ENCODE measurements at regions not wholly inside any gene's neighbourhood (a gene's known extent, or its start where the extent isn't known, plus 50 kb on each side); places are given as distances from the start of the nearest gene placed in this dataset.
"Not testable (repeated sequence)": the region's sequence is repeated elsewhere in the genome, so short reads cannot be mapped to it uniquely, and the experiment has no call there.

DNA sequence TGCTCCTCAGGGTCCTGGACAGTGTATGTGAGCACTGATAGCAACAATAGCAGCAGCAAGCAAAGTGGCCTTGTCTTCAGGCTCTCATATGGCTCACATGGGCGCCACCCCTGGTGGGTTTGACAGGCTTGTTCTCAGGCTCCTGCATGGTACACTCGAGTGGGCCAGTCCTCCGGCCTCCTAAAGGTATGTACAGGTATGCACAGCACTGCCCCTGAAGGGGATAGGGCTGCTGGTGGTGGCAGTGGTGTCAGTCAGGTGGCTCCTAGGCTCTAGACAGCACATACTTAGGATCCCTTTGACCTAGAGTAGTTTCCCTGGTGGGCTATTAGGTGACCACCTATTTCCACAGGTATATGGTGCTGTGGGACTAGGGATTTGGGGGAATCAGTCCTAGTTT, 79.8 kb downstream of the LGALS9B start:
- CTCF ChIA-PET (ENCODE audit: partially characterized antibody); intact Hi-C loops (cut with micrococcal nuclease); H3K36me3 Mint-ChIP-seq; H3K27ac Mint-ChIP-seq; H3K4me1 ChIP-seq (ENCODE audit: insufficient read depth, low read length); H3K27ac ChIP-seq (ENCODE audit: low read depth, low read length); H3K4me1 Mint-ChIP-seq; H3K36me3 ChIP-seq (ENCODE audit: insufficient read depth, low read length); DNase-seq; H3K4me3 ChIP-seq (ENCODE audit: low read length in 2 of 2); POLR2A ChIA-PET (ENCODE audit: partially characterized antibody); H3K9me3 ChIP-seq (ENCODE audit: control insufficient read depth in 1 of 2, low read length in 2 of 2); H3K27me3 Mint-ChIP-seq; H3K9me3 Mint-ChIP-seq; H3K27me3 ChIP-seq (ENCODE audit: insufficient read depth, low read length); H3K4me3 Mint-ChIP-seq: not testable (repeated sequence)

- H3K4me1 Mint-ChIP-seq; H3K27ac ChIP-seq (ENCODE audit: low read depth, low read length); H3K36me3 ChIP-seq (ENCODE audit: insufficient read depth, low read length); H3K27me3 ChIP-seq (ENCODE audit: insufficient read depth, low read length); H3K9me3 ChIP-seq (ENCODE audit: control insufficient read depth in 1 of 2, low read length in 2 of 2); CTCF ChIA-PET (ENCODE audit: partially characterized antibody); H3K27ac Mint-ChIP-seq; H3K9me3 Mint-ChIP-seq; H3K4me3 ChIP-seq (ENCODE audit: low read length in 2 of 2); H3K36me3 Mint-ChIP-seq; POLR2A ChIA-PET (ENCODE audit: partially characterized antibody); H3K27me3 Mint-ChIP-seq; H3K4me1 ChIP-seq (ENCODE audit: insufficient read depth, low read length); intact Hi-C loops (cut with micrococcal nuclease): not testable (repeated sequence)
- DNase-seq = peak in 4 of 5 donors; percentile 14 to 34 (median 29)
- H3K4me3 Mint-ChIP-seq = peak overlapping the region in 7 of 8 donors; percentile 36 to 78 (median 75)
Measured at GRCh38 chr17:20381358-20382300, 85.7 kb downstream of the LGALS9B start.

DNA sequence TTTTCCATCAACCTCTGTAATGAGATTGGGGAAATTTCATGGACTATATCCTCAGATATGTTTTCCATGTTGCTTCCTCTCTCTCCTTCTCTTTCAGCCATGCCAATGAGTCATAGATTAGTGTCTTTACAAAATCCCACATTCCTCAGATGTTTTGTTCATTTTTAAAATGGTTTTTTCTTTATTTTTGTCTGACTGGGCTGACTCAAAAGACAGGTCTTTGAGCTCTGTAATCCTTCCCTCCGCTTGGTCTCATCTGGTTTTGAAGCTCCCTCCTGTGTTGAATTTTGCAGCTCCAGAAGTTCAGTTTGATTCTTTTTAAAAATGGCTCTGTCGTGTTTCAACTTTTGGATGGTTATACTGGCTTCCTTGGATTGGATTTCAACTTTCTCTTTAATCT, 86.7 kb downstream of the LGALS9B start:
- DNase-seq; H3K4me1 Mint-ChIP-seq; CTCF ChIA-PET (ENCODE audit: partially characterized antibody); H3K27ac Mint-ChIP-seq; H3K4me3 Mint-ChIP-seq; H3K9me3 Mint-ChIP-seq; H3K4me3 ChIP-seq (ENCODE audit: low read length in 2 of 2); H3K9me3 ChIP-seq (ENCODE audit: control insufficient read depth in 1 of 2, low read length in 2 of 2); H3K27me3 Mint-ChIP-seq; POLR2A ChIA-PET (ENCODE audit: partially characterized antibody); H3K4me1 ChIP-seq (ENCODE audit: insufficient read depth, low read length); H3K27me3 ChIP-seq (ENCODE audit: insufficient read depth, low read length); H3K27ac ChIP-seq (ENCODE audit: low read depth, low read length); H3K36me3 ChIP-seq (ENCODE audit: insufficient read depth, low read length); H3K36me3 Mint-ChIP-seq; intact Hi-C loops (cut with micrococcal nuclease): not testable (repeated sequence)

GRCh38 chr17:20379251-20379650, 88.1 kb downstream of the LGALS9B start:
- H3K27ac ChIP-seq (ENCODE audit: low read depth, low read length); CTCF ChIA-PET (ENCODE audit: partially characterized antibody); H3K36me3 ChIP-seq (ENCODE audit: insufficient read depth, low read length); H3K9me3 ChIP-seq (ENCODE audit: control insufficient read depth in 1 of 2, low read length in 2 of 2); H3K27me3 ChIP-seq (ENCODE audit: insufficient read depth, low read length); POLR2A ChIA-PET (ENCODE audit: partially characterized antibody); H3K27me3 Mint-ChIP-seq; H3K4me3 ChIP-seq (ENCODE audit: low read length in 2 of 2); H3K4me1 ChIP-seq (ENCODE audit: insufficient read depth, low read length); H3K4me3 Mint-ChIP-seq; intact Hi-C loops (cut with micrococcal nuclease); H3K9me3 Mint-ChIP-seq; H3K27ac Mint-ChIP-seq; DNase-seq; H3K4me1 Mint-ChIP-seq; H3K36me3 Mint-ChIP-seq: not testable (repeated sequence)

- CTCF ChIA-PET (ENCODE audit: partially characterized antibody); intact Hi-C loops (cut with micrococcal nuclease); H3K9me3 ChIP-seq (ENCODE audit: control insufficient read depth in 1 of 2, low read length in 2 of 2); H3K4me3 Mint-ChIP-seq; H3K4me1 Mint-ChIP-seq; H3K4me3 ChIP-seq (ENCODE audit: low read length in 2 of 2); DNase-seq; H3K4me1 ChIP-seq (ENCODE audit: insufficient read depth, low read length); H3K36me3 ChIP-seq (ENCODE audit: insufficient read depth, low read length); H3K9me3 Mint-ChIP-seq; H3K27me3 ChIP-seq (ENCODE audit: insufficient read depth, low read length); H3K27ac ChIP-seq (ENCODE audit: low read depth, low read length); H3K36me3 Mint-ChIP-seq; POLR2A ChIA-PET (ENCODE audit: partially characterized antibody); H3K27me3 Mint-ChIP-seq; H3K27ac Mint-ChIP-seq: not testable (repeated sequence)
Measured at GRCh38 chr17:20376642-20377041, 90.7 kb downstream of the LGALS9B start.

- intact Hi-C loops (cut with micrococcal nuclease); H3K27me3 Mint-ChIP-seq; H3K36me3 ChIP-seq (ENCODE audit: insufficient read depth, low read length); H3K36me3 Mint-ChIP-seq; H3K9me3 ChIP-seq (ENCODE audit: control insufficient read depth in 1 of 2, low read length in 2 of 2); POLR2A ChIA-PET (ENCODE audit: partially characterized antibody); DNase-seq; H3K4me1 Mint-ChIP-seq; H3K4me3 Mint-ChIP-seq; H3K27ac Mint-ChIP-seq; H3K9me3 Mint-ChIP-seq; H3K27ac ChIP-seq (ENCODE audit: low read depth, low read length); H3K4me1 ChIP-seq (ENCODE audit: insufficient read depth, low read length); H3K4me3 ChIP-seq (ENCODE audit: low read length in 2 of 2); H3K27me3 ChIP-seq (ENCODE audit: insufficient read depth, low read length); CTCF ChIA-PET (ENCODE audit: partially characterized antibody): not testable (repeated sequence)
Measured at GRCh38 chr17:20375745-20376144, 91.6 kb downstream of the LGALS9B start.
